Mesothelial cell of epicardium (in vitro differentiated cells): ENCODE measurements at regions not wholly inside any gene's neighbourhood (a gene's known extent, or its start where the extent isn't known, plus 50 kb on each side); places are given as distances from the start of the nearest gene placed in this dataset.

Experiments used
- DNase-seq, 2 experiments: peaks; one replicate each; pipeline ENCODE4 v3.0.0; 2021; ENCODE audit warnings: low spot score in 2 of 2; ENCODE audit not compliant: unreplicated experiment in 2 of 2
- H3K27ac Mint-ChIP-seq: 2 replicates; pipeline ENCODE4 v1.8.0; 2021; ENCODE audit warnings: mixed read lengths
- H3K27me3 Mint-ChIP-seq: 2 replicates; pipeline ENCODE4 v1.8.0; 2021; ENCODE audit warnings: low read depth, mixed read lengths
- H3K36me3 Mint-ChIP-seq: 2 replicates; pipeline ENCODE4 v1.8.0; 2021; ENCODE audit warnings: mixed read lengths
- H3K4me1 Mint-ChIP-seq: 2 replicates; pipeline ENCODE4 v1.8.0; 2021; ENCODE audit warnings: mixed read lengths
- H3K4me3 Mint-ChIP-seq: 2 replicates; pipeline ENCODE4 v1.8.0; 2021; ENCODE audit warnings: mild to moderate bottlenecking, moderate library complexity, mixed read lengths
- H3K9me3 Mint-ChIP-seq: 2 replicates; pipeline ENCODE4 v1.8.0; 2021; ENCODE audit warnings: mixed read lengths
- TF ChIP-seq, protein P1 (sequence below): fragments of 200-600 bp; sonication (generic); IDR thresholded peaks from one replicate; pipeline ENCODE4 v1.5.0; 2021; ENCODE audit warnings: antibody characterized with exemption; ENCODE audit not compliant: unreplicated experiment

DNA sequence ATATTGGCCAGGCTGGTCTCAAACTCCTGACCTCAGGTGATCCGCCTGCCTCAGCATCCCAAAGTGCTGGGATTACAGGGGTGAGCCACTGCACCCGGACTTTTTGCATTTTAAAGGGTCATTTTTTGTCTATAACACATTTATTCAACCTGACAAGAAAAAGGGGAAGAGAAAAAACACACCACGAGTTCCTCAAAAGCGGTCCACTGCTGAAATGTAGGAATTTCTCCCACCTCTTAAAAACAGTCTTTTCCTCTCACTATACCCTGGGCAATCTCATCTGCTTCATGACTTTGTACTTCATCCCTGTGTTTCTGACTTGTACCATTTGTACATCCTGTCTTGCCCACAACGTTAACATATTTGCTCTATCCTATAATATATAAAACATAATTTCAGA, 413.3 kb upstream of the PTBP2 start:
- no peaks in the 10 kb centered on the region for H3K4me1 Mint-ChIP-seq
- no peak for DNase-seq
- no peaks in the 10 kb centered on the region for H3K27me3 Mint-ChIP-seq
- H3K4me3 Mint-ChIP-seq: no peak overlapping the region
- H3K36me3 Mint-ChIP-seq: no peaks in the 10 kb centered on the region
- peaks cover 12% of the 10 kb centered on the region for H3K9me3 Mint-ChIP-seq
- no peak overlapping the region for H3K27ac Mint-ChIP-seq
- TF ChIP-seq, protein P1, sequence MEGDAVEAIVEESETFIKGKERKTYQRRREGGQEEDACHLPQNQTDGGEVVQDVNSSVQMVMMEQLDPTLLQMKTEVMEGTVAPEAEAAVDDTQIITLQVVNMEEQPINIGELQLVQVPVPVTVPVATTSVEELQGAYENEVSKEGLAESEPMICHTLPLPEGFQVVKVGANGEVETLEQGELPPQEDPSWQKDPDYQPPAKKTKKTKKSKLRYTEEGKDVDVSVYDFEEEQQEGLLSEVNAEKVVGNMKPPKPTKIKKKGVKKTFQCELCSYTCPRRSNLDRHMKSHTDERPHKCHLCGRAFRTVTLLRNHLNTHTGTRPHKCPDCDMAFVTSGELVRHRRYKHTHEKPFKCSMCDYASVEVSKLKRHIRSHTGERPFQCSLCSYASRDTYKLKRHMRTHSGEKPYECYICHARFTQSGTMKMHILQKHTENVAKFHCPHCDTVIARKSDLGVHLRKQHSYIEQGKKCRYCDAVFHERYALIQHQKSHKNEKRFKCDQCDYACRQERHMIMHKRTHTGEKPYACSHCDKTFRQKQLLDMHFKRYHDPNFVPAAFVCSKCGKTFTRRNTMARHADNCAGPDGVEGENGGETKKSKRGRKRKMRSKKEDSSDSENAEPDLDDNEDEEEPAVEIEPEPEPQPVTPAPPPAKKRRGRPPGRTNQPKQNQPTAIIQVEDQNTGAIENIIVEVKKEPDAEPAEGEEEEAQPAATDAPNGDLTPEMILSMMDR: no peak

DNA sequence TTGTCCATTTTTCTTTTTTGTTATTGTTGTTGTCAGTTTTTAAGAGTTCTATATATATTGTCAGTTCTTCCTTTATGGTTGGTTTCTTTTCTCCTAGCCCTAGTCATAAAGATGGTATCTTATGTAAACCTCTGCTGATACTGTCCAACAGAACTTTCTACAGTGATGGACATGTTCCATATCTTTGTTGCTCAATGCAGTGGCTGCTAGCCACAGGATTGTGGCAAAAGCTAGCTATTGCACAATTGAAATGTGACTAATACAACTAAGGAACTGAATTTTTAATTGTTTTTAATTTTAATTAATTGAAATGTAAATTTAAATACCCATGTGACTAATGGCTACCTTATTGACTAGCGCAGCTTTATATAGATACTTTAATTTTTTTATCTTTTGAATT, 411.8 kb upstream of the PTBP2 start:
- TF ChIP-seq, protein P1: no peak

DNA sequence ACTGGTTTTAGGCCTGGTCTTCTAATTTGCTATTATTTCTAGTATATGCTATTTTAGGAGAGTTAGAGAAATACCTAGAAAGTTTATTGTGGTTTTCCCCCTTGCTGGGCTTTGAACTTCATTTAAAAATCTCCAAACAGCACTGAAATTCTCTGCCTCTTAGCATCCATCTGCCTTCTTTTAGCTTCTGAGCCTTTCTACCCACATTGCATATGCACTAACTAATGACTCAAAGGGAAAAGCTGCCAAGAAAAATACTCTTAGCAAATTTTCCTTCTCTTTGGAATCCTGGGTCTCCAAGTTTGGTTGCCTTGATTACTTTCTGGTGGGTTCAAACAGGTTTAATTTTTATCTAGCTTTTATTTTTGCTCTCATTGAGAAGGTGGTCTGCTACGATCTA, 408.4 kb upstream of the PTBP2 start:
- TF ChIP-seq, protein P1: no peak
- H3K36me3 Mint-ChIP-seq: no peaks in the 10 kb centered on the region
- no peak overlapping the region for H3K27ac Mint-ChIP-seq
- peaks cover 16% of the 10 kb centered on the region for H3K9me3 Mint-ChIP-seq
- H3K27me3 Mint-ChIP-seq: no peaks in the 10 kb centered on the region
- H3K4me1 Mint-ChIP-seq: no peaks in the 10 kb centered on the region
- H3K4me3 Mint-ChIP-seq: no peak overlapping the region
- DNase-seq: no peak

More for the DNA sequence above, 411.8 kb upstream of the PTBP2 start:
- Mint-ChIP-seq H3K36me3 (no peaks in the 10 kb centered on the region), H3K4me1 (no peaks in the 10 kb centered on the region), H3K4me3 (no peak overlapping the region), H3K9me3 (peaks cover 13% of the 10 kb centered on the region), H3K27me3 (no peaks in the 10 kb centered on the region), H3K27ac (no peak overlapping the region)
- DNase-seq: no peak

DNA sequence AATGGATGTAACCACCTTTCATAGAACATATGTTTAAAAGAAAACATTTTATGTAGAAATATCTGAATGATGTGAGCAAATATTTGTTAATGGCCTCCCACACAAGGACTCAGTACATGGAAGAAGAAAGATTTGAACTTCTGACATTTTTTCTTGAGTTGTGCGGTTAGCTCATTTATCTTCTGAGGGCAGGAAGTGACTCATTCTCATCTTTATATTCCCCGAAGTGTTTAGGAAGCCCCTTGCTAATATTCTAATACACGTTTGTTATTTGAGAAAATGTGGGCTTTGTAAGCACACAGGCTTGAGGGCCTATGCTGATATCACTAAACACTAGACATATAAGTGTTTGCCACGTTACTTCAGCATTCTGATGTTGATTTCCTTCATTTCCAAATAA, 392.5 kb upstream of the PTBP2 start:
- H3K4me1 Mint-ChIP-seq: no peaks in the 10 kb centered on the region
- no peaks in the 10 kb centered on the region for H3K27me3 Mint-ChIP-seq
- TF ChIP-seq, protein P1: no peak
- H3K9me3 Mint-ChIP-seq: peaks cover 7% of the 10 kb centered on the region
- H3K27ac Mint-ChIP-seq: no peak overlapping the region
- no peak overlapping the region for H3K4me3 Mint-ChIP-seq
- H3K36me3 Mint-ChIP-seq: no peaks in the 10 kb centered on the region
- no peak for DNase-seq

DNA sequence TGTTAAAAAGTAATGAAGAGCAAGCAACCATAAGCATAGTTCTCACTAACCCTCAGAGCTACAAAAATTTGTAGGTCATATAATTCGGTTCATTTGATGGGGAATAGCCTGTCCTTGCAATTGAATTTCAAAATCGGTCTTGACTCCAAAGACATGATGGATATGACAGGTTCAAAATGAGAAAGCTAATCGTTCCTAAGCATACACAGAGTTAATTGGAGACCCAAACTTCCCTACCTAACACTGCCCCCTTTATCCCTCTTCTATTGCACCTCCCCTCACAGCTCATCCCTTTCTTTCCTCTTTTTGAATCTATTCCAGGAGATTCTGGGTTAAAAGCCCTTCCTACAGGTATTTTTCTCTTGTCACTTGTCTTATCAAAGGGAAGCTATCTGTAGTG, 390.0 kb upstream of the PTBP2 start:
- Mint-ChIP-seq H3K36me3 (no peaks in the 10 kb centered on the region), H3K27ac (no peak overlapping the region), H3K9me3 (peaks cover 7% of the 10 kb centered on the region), H3K27me3 (no peaks in the 10 kb centered on the region), H3K4me1 (no peaks in the 10 kb centered on the region), H3K4me3 (no peak overlapping the region)
- TF ChIP-seq, protein P1: no peak
- no peak for DNase-seq
